ENCODE measurements at regions not wholly inside any gene's neighbourhood (a gene's known extent, or its start where the extent isn't known, plus 50 kb on each side); places are given as distances from the start of the nearest gene placed in this dataset.

- TF ChIP-seq CTCF (conservative IDR thresholded peaks at IDR 0.05) (no peak), ZFX (IDR thresholded peaks at IDR 0.05) (no peak)
Measured at GRCh38 chr2:118473241-118473640, 374.2 kb downstream of the EN1 start.
